ENCODE measurements at regions not wholly inside any gene's neighbourhood (a gene's known extent, or its start where the extent isn't known, plus 50 kb on each side); places are given as distances from the start of the nearest gene placed in this dataset.

DNA sequence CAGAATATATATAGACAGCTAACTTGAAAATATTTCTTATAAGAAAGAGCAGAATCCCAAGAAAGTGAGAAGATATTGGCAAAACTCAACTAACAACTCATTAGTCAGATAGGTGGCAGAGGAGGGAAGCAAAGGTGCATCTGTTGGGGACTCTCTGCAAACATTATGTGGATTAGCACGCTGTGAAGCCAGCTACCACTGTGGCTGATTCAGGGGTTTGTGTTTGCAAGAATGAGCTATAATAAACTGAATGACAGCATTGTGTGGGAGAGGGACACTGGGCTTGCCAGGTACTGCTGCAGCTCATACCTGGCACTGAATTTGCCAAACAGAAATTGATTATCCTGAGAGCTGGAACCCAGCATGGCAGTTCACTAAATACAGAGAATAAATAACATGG lies 170.3 kb upstream of the MINDY3 start:
- Histone ChIP-seq H3K4me1 (ENCODE audit: control insufficient read depth, extremely low read depth, insufficient read depth, low read length) (no peaks in the 10 kb centered on the region), H3K9me3 (replicated peaks; ENCODE audit: control insufficient read depth, insufficient read depth, low read length) (peaks cover 2% of the 10 kb centered on the region), H3K9me1 (replicated peaks; ENCODE audit: control insufficient read depth, extremely low read depth, insufficient read depth, low read length) (no peaks in the 10 kb centered on the region), H3K4me2 (ENCODE audit: insufficient read depth, low read length) (no peak overlapping the region), H4K20me1 (replicated peaks; ENCODE audit: control insufficient read depth, extremely low read depth, insufficient read depth, low read length) (no peaks in the 10 kb centered on the region), H3K27ac (ENCODE audit: insufficient read depth, low read depth, low read length) (no peak overlapping the region), H3K79me2 (ENCODE audit: control insufficient read depth, insufficient read depth, low read length) (no peaks in the 10 kb centered on the region), H3K36me3 (ENCODE audit: control insufficient read depth in 2 of 2, extremely low read depth in 1 of 2, insufficient read depth in 2 of 2, low read length in 2 of 2) (no peaks in the 10 kb centered on the region), H3K27me3 (ENCODE audit: control insufficient read depth in 2 of 2, insufficient read depth in 2 of 2, low read length in 2 of 2) (no peaks in the 10 kb centered on the region), H2AFZ (ENCODE audit: low read depth, low read length) (no peak overlapping the region), H3K9ac (replicated peaks; ENCODE audit: extremely low read depth, insufficient read depth, low read length) (no peak overlapping the region), H3K4me3 (replicated peaks in 1 of 3; ENCODE audit: insufficient read depth in 1 of 3, low read depth in 1 of 3, low read length in 3 of 3) (no peak overlapping the region)
- DNase-seq (ENCODE audit: low read depth, low spot score) (no peak), FAIRE-seq (no peak)
- POLR2A ChIA-PET, result no interaction called here
- no TSS peak for BruUV-seq (replicated peaks)
- intact Hi-C loops (cut with micrococcal nuclease) (no loop called here), dilution Hi-C loops (cut with MboI; ENCODE audit: extremely low pct_ligation_motif_present, low sequenced_read_pairs) (no loop called here)
- no peak for TF ChIP-seq MYC (IDR thresholded peaks at IDR 0.05; ENCODE audit: low read depth, low read length)
- no peak for TF ChIP-seq GATA2 (IDR thresholded peaks at IDR 0.05; ENCODE audit: insufficient read depth, insufficient read length, low read depth, low read length)
- TF ChIP-seq EZH2 (IDR thresholded peaks at IDR 0.05; ENCODE audit: borderline replicate concordance, low read depth, low read length, severe bottlenecking), result no peak
- TF ChIP-seq POLR2A (IDR thresholded peaks at IDR 0.05; ENCODE audit: low read depth, low read length), result no peak
- TF ChIP-seq JUN (IDR thresholded peaks at IDR 0.05; ENCODE audit: borderline replicate concordance, insufficient read depth, insufficient read length, low read depth), result no peak
- TF ChIP-seq FOS (IDR thresholded peaks at IDR 0.05; ENCODE audit: borderline replicate concordance, insufficient read depth, low read length), result no peak
- TF ChIP-seq, protein P1, sequence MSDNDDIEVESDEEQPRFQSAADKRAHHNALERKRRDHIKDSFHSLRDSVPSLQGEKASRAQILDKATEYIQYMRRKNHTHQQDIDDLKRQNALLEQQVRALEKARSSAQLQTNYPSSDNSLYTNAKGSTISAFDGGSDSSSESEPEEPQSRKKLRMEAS (IDR thresholded peaks at IDR 0.05; ENCODE audit: insufficient read depth, insufficient read length), result no peak
- no peak for TF ChIP-seq POLR2AphosphoS5 (IDR thresholded peaks at IDR 0.05; ENCODE audit: insufficient read depth, low read depth, low read length)
- TF ChIP-seq, protein P2, sequence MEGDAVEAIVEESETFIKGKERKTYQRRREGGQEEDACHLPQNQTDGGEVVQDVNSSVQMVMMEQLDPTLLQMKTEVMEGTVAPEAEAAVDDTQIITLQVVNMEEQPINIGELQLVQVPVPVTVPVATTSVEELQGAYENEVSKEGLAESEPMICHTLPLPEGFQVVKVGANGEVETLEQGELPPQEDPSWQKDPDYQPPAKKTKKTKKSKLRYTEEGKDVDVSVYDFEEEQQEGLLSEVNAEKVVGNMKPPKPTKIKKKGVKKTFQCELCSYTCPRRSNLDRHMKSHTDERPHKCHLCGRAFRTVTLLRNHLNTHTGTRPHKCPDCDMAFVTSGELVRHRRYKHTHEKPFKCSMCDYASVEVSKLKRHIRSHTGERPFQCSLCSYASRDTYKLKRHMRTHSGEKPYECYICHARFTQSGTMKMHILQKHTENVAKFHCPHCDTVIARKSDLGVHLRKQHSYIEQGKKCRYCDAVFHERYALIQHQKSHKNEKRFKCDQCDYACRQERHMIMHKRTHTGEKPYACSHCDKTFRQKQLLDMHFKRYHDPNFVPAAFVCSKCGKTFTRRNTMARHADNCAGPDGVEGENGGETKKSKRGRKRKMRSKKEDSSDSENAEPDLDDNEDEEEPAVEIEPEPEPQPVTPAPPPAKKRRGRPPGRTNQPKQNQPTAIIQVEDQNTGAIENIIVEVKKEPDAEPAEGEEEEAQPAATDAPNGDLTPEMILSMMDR (IDR thresholded peaks at IDR 0.05; ENCODE audit: extremely low read depth in 1 of 2, insufficient read depth in 1 of 2, low read depth in 1 of 2, low read length in 2 of 2), result no peak
- CTCF ChIA-PET, result no interaction called here

Measured in endothelial cell of umbilical vein (primary cell).